ENCODE measurements at regions not wholly inside any gene's neighbourhood (a gene's known extent, or its start where the extent isn't known, plus 50 kb on each side); places are given as distances from the start of the nearest gene placed in this dataset.

DNA sequence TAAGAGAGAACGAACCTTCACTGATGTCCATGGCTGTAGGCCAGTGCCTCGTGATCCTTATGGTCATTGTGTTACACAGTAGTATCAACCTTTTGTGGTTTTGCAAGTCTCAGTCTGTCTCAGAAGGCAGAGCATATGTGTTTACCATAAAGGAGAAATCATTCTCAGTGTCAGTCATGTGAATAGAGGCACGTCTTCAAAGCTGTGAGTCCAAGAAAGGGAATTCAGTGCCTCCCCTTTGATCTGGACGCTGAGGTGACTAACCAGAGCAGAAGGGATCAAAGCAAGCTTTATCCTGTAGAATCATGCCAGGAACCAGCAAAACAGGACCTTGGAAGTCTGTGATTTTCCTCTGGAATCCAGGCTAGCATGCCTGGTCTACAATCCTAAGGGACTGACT lies 433.9 kb downstream of the DNAH5 start:
- H3K9me3 Mint-ChIP-seq (ENCODE audit: unreplicated experiment): no peaks in the 10 kb centered on the region
- H3K27ac Mint-ChIP-seq (ENCODE audit: unreplicated experiment): no peak overlapping the region
- H3K4me3 Mint-ChIP-seq (ENCODE audit: unreplicated experiment): no peak overlapping the region
- H3K27me3 Mint-ChIP-seq (ENCODE audit: unreplicated experiment): no peaks in the 10 kb centered on the region
- H3K36me3 Mint-ChIP-seq (ENCODE audit: unreplicated experiment): no peaks in the 10 kb centered on the region
- no peak for DNase-seq
- TF ChIP-seq CTCF (IDR thresholded peaks at IDR 0.05; ENCODE audit: partially characterized antibody, unreplicated experiment): no peak
- H3K4me1 Mint-ChIP-seq (ENCODE audit: low read depth, unreplicated experiment): no peaks in the 10 kb centered on the region

DNA sequence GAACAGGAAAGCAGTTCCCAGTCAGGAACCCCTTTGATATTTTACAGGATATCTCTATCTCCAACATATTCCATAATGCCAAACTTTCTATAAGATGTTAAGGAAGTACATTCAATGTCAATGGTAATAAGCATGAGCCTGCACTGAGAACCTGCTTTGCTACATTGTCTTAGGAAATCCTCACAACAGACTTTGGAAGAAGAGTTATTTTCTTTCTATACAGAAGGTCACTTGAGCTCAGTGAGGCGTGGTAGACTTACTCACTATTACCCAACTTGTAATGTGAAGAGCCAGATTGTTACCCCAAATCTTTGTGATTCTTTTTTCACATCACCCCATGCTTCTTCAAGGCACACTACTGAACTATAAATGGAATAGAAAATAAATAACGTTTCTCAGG lies 435.9 kb downstream of the DNAH5 start:
- Mint-ChIP-seq H3K9me3 (ENCODE audit: unreplicated experiment) (no peaks in the 10 kb centered on the region), H3K4me1 (ENCODE audit: low read depth, unreplicated experiment) (no peaks in the 10 kb centered on the region), H3K27me3 (ENCODE audit: unreplicated experiment) (no peaks in the 10 kb centered on the region), H3K27ac (ENCODE audit: unreplicated experiment) (no peak overlapping the region), H3K4me3 (ENCODE audit: unreplicated experiment) (no peak overlapping the region), H3K36me3 (ENCODE audit: unreplicated experiment) (no peaks in the 10 kb centered on the region)
- TF ChIP-seq CTCF (IDR thresholded peaks at IDR 0.05; ENCODE audit: partially characterized antibody, unreplicated experiment): no peak
- no peak for DNase-seq

- Mint-ChIP-seq H3K36me3 (ENCODE audit: unreplicated experiment) (no peaks in the 10 kb centered on the region), H3K27me3 (ENCODE audit: unreplicated experiment) (no peaks in the 10 kb centered on the region), H3K4me1 (ENCODE audit: low read depth, unreplicated experiment) (no peaks in the 10 kb centered on the region), H3K27ac (ENCODE audit: unreplicated experiment) (no peak overlapping the region), H3K4me3 (ENCODE audit: unreplicated experiment) (no peak overlapping the region), H3K9me3 (ENCODE audit: unreplicated experiment) (no peaks in the 10 kb centered on the region)
- DNase-seq: no peak
- no peak for TF ChIP-seq CTCF (IDR thresholded peaks at IDR 0.05; ENCODE audit: partially characterized antibody, unreplicated experiment)
Observed at GRCh38 chr5:13505326-13505725, 439.2 kb downstream of the DNAH5 start.

- no peaks in the 10 kb centered on the region for H3K4me1 Mint-ChIP-seq (ENCODE audit: low read depth, unreplicated experiment)
- H3K4me3 Mint-ChIP-seq (ENCODE audit: unreplicated experiment): no peak overlapping the region
- no peaks in the 10 kb centered on the region for H3K36me3 Mint-ChIP-seq (ENCODE audit: unreplicated experiment)
- DNase-seq: no peak
- peaks cover 1% of the 10 kb centered on the region for H3K9me3 Mint-ChIP-seq (ENCODE audit: unreplicated experiment)
- H3K27me3 Mint-ChIP-seq (ENCODE audit: unreplicated experiment): no peaks in the 10 kb centered on the region
- TF ChIP-seq CTCF (IDR thresholded peaks at IDR 0.05; ENCODE audit: partially characterized antibody, unreplicated experiment): no peak
- H3K27ac Mint-ChIP-seq (ENCODE audit: unreplicated experiment): no peak overlapping the region
Observed at GRCh38 chr5:13503017-13503416, 441.5 kb downstream of the DNAH5 start.

- peaks cover 1% of the 10 kb centered on the region for H3K9me3 Mint-ChIP-seq (ENCODE audit: unreplicated experiment)
- no peak overlapping the region for H3K4me3 Mint-ChIP-seq (ENCODE audit: unreplicated experiment)
- H3K27me3 Mint-ChIP-seq (ENCODE audit: unreplicated experiment): no peaks in the 10 kb centered on the region
- no peak for DNase-seq
- H3K27ac Mint-ChIP-seq (ENCODE audit: unreplicated experiment): no peak overlapping the region
- TF ChIP-seq CTCF (IDR thresholded peaks at IDR 0.05; ENCODE audit: partially characterized antibody, unreplicated experiment): no peak
- no peaks in the 10 kb centered on the region for H3K36me3 Mint-ChIP-seq (ENCODE audit: unreplicated experiment)
- H3K4me1 Mint-ChIP-seq (ENCODE audit: low read depth, unreplicated experiment): no peaks in the 10 kb centered on the region
Observed at GRCh38 chr5:13501176-13501575, 443.3 kb downstream of the DNAH5 start.
